Caco-2 (cell line): ENCODE measurements at regions not wholly inside any gene's neighbourhood (a gene's known extent, or its start where the extent isn't known, plus 50 kb on each side); places are given as distances from the start of the nearest gene placed in this dataset.

Experiments
- BruUV-seq: library from RNA; stranded (reverse); fragments of 400-500 nt; replicated peaks from 2 replicates; lab custom pipeline; 2021; lab: Mats Ljungman, UMichigan
- CTCF ChIA-PET: fragments of 300-600 bp; sonication (Branson Sonifier 250); formaldehyde crosslinking; loops from one replicate; lab custom pipeline; 2022; ENCODE audit warnings: antibody characterized with exemption; lab: Charles Lee
- POLR2A ChIA-PET: fragments of 300-600 bp; sonication (Branson Sonifier 250); formaldehyde crosslinking; loops from one replicate; lab custom pipeline; 2022; ENCODE audit warnings: antibody characterized with exemption; lab: Charles Lee
- DNase-seq, 2 experiments: peaks; one replicate each; pipeline versions ENCODE4 v3.0.0 to v3.0.0-alpha.2; 2020 to 2022
- H3K27me3 ChIP-seq: replicated peaks from 2 replicates; pipeline ENCODE4 v1.6.0; 2011; ENCODE audit warnings: low read length; ENCODE audit not compliant: control insufficient read depth, insufficient read depth
- H3K36me3 ChIP-seq: 2 replicates; pipeline ENCODE4 v1.5.1; 2011; ENCODE audit warnings: low read length; ENCODE audit not compliant: control insufficient read depth, insufficient read depth
- H3K4me1 ChIP-seq: fragments of 250-450 bp; sonication (Bioruptor Pico); 2 replicates; pipeline ENCODE4 v1.5.1; 2020; ENCODE audit warnings: mild to moderate bottlenecking
- H3K4me3 ChIP-seq: 2 replicates; pipeline ENCODE4 v1.5.1; 2011; ENCODE audit warnings: low read depth, mild to moderate bottlenecking, control low read depth, low read length
- H3K9me3 ChIP-seq: fragments of 250-450 bp; sonication (Bioruptor Pico); 2 replicates; pipeline ENCODE4 v1.5.1; 2020; ENCODE audit warnings: mild to moderate bottlenecking, moderate library complexity
- H3K27ac Mint-ChIP-seq: one replicate; pipeline ENCODE4 v1.8.0; 2022; ENCODE audit warnings: mixed read lengths; ENCODE audit not compliant: unreplicated experiment
- H3K27me3 Mint-ChIP-seq: one replicate; pipeline ENCODE4 v1.8.0; 2022; ENCODE audit warnings: mixed read lengths; ENCODE audit not compliant: insufficient read depth, unreplicated experiment
- H3K36me3 Mint-ChIP-seq: one replicate; pipeline ENCODE4 v1.8.0; 2022; ENCODE audit warnings: mild to moderate bottlenecking, mixed read lengths; ENCODE audit not compliant: insufficient read depth, unreplicated experiment
- H3K4me1 Mint-ChIP-seq: one replicate; pipeline ENCODE4 v1.8.0; 2022; ENCODE audit warnings: low read depth, mixed read lengths; ENCODE audit not compliant: unreplicated experiment
- H3K4me3 Mint-ChIP-seq: one replicate; pipeline ENCODE4 v1.8.0; 2022; ENCODE audit warnings: mild to moderate bottlenecking, moderate library complexity, mixed read lengths; ENCODE audit not compliant: unreplicated experiment
- H3K9me3 Mint-ChIP-seq: one replicate; pipeline ENCODE4 v1.8.0; 2022; ENCODE audit warnings: mixed read lengths; ENCODE audit not compliant: unreplicated experiment
- intact Hi-C: fragments of 100-400 bp; cut with micrococcal nuclease; formaldehyde crosslinking; loops from one replicate; pipeline ENCODE4 v1.10.0; 2022; ENCODE audit not compliant: unreplicated experiment
- TF ChIP-seq, protein P1 (sequence below), 2 experiments: fragments of 200-600 bp in 1 of 2; IDR thresholded peaks; 1 replicate in 1 of 2; 2 replicates in 1 of 2; pipeline versions ENCODE4 v1.5.1 to v1.8.0; 2011 to 2022; ENCODE audit warnings: antibody characterized with exemption in 1 of 2, control low read depth in 1 of 2, inconsistent platforms in 1 of 2, low read depth in 1 of 2, low read length in 1 of 2, mild to moderate bottlenecking in 1 of 2, moderate library complexity in 1 of 2; ENCODE audit not compliant: insufficient read depth in 1 of 2, severe bottlenecking in 1 of 2, unreplicated experiment in 1 of 2

DNA sequence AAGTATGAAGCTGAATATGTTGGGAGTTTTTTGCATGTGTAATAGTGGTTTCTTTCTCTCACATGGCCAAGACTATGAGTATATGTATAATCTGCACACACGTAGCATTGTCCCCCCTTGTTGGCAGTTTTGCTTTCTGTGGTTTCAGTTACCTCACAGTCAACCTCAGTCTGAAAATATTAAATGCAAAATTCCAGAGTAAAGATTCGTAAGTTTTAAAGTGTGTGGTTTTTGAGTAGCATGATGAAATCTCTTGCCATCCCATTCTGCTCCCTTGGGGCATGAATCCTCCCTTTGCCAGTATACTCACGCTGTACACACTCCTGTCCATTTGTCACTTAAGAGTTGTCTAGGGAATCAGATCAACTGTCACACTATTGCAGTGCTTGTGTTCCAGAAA, 742.0 kb upstream of the CCDC54 start:
- no peaks in the 10 kb centered on the region for H3K4me1 ChIP-seq

DNA sequence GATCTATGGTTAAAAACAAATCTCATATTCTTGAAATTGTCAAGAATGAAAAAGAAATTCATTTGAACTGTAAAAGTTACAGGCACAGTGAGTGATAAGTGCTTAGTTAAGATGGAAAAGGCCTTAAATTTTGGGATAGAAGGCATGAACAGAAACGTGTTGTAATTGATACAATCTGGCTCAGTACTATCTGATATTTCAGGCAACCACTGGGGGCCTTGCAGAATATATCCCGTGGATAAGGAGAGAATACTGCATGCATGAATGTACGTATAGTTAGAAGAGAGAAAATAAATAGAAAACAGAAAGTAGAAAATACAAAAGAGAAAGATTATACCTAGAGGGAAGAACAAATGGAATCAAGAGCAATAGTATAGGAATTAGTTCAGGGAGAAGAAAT, 741.4 kb upstream of the CCDC54 start:
- H3K4me1 ChIP-seq, result no peaks in the 10 kb centered on the region
- H3K27ac Mint-ChIP-seq, result no peak overlapping the region
- TF ChIP-seq, protein P1, sequence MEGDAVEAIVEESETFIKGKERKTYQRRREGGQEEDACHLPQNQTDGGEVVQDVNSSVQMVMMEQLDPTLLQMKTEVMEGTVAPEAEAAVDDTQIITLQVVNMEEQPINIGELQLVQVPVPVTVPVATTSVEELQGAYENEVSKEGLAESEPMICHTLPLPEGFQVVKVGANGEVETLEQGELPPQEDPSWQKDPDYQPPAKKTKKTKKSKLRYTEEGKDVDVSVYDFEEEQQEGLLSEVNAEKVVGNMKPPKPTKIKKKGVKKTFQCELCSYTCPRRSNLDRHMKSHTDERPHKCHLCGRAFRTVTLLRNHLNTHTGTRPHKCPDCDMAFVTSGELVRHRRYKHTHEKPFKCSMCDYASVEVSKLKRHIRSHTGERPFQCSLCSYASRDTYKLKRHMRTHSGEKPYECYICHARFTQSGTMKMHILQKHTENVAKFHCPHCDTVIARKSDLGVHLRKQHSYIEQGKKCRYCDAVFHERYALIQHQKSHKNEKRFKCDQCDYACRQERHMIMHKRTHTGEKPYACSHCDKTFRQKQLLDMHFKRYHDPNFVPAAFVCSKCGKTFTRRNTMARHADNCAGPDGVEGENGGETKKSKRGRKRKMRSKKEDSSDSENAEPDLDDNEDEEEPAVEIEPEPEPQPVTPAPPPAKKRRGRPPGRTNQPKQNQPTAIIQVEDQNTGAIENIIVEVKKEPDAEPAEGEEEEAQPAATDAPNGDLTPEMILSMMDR (IDR thresholded peaks at IDR 0.05; ENCODE audit: insufficient read depth in 1 of 2, low read depth in 1 of 2, low read length in 1 of 2, severe bottlenecking in 1 of 2, unreplicated experiment in 1 of 2), result no peak
- no peaks in the 10 kb centered on the region for H3K27me3 Mint-ChIP-seq
- H3K4me3 Mint-ChIP-seq, result no peak overlapping the region
- BruUV-seq, result no TSS peak
- no peaks in the 10 kb centered on the region for H3K36me3 Mint-ChIP-seq
- no peaks in the 10 kb centered on the region for H3K27me3 ChIP-seq
- DNase-seq, result no peak
- no peaks in the 10 kb centered on the region for H3K4me1 Mint-ChIP-seq
- H3K36me3 ChIP-seq, result no peaks in the 10 kb centered on the region
- no peaks in the 10 kb centered on the region for H3K9me3 Mint-ChIP-seq
- intact Hi-C loops, result no loop called here
- no peaks in the 10 kb centered on the region for H3K9me3 ChIP-seq
- no peak overlapping the region for H3K4me3 ChIP-seq
- POLR2A ChIA-PET, result no interaction called here
- CTCF ChIA-PET, result no interaction called here

More for the DNA sequence above, 742.0 kb upstream of the CCDC54 start:
- no peaks in the 10 kb centered on the region for H3K27me3 ChIP-seq
- H3K4me3 Mint-ChIP-seq, result no peak overlapping the region
- no peaks in the 10 kb centered on the region for H3K27me3 Mint-ChIP-seq
- intact Hi-C loops, result no loop called here
- BruUV-seq, result no TSS peak
- H3K27ac Mint-ChIP-seq, result no peak overlapping the region
- no peaks in the 10 kb centered on the region for H3K36me3 Mint-ChIP-seq
- no peaks in the 10 kb centered on the region for H3K36me3 ChIP-seq
- CTCF ChIA-PET, result no interaction called here
- H3K9me3 ChIP-seq, result no peaks in the 10 kb centered on the region
- TF ChIP-seq, protein P1 (IDR thresholded peaks at IDR 0.05; ENCODE audit: insufficient read depth in 1 of 2, low read depth in 1 of 2, low read length in 1 of 2, severe bottlenecking in 1 of 2, unreplicated experiment in 1 of 2), result no peak
- H3K4me1 Mint-ChIP-seq, result no peaks in the 10 kb centered on the region
- H3K9me3 Mint-ChIP-seq, result no peaks in the 10 kb centered on the region
- DNase-seq, result no peak
- no peak overlapping the region for H3K4me3 ChIP-seq
- POLR2A ChIA-PET, result no interaction called here

DNA sequence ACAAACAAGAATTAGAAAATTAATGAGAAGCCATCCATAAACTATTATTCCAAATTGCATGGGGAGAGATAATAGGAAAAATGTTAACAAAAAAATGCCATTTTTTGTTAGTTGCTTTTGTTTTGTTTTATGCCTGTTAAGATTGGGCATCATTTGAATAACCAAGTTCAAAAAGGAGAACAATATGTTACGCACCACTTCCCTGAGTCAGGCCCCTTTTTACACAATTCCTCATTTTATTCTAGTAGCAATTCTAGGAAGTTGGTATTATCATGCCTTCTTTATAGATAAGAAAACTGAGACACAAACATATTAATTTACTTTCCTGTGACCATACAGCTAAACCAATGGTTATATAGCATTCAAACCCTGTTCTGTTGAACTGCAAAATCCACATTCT, 736.9 kb upstream of the CCDC54 start:
- BruUV-seq, result no TSS peak
- no peak for DNase-seq
- H3K9me3 ChIP-seq, result no peaks in the 10 kb centered on the region
- TF ChIP-seq, protein P1 (IDR thresholded peaks at IDR 0.05; ENCODE audit: insufficient read depth in 1 of 2, low read depth in 1 of 2, low read length in 1 of 2, severe bottlenecking in 1 of 2, unreplicated experiment in 1 of 2), result no peak
- H3K27ac Mint-ChIP-seq, result no peak overlapping the region
- intact Hi-C loops, result no loop called here
- no peaks in the 10 kb centered on the region for H3K36me3 Mint-ChIP-seq
- H3K9me3 Mint-ChIP-seq, result no peaks in the 10 kb centered on the region
- no peaks in the 10 kb centered on the region for H3K36me3 ChIP-seq
- H3K27me3 ChIP-seq, result no peaks in the 10 kb centered on the region
- no peak overlapping the region for H3K4me3 Mint-ChIP-seq
- POLR2A ChIA-PET, result no interaction called here
- H3K4me1 Mint-ChIP-seq, result no peaks in the 10 kb centered on the region
- H3K27me3 Mint-ChIP-seq, result no peaks in the 10 kb centered on the region
- H3K4me3 ChIP-seq, result no peak overlapping the region
- no peaks in the 10 kb centered on the region for H3K4me1 ChIP-seq
- CTCF ChIA-PET, result no interaction called here
